ENCODE measurements at regions not wholly inside any gene's neighbourhood (a gene's known extent, or its start where the extent isn't known, plus 50 kb on each side); places are given as distances from the start of the nearest gene placed in this dataset.
A peak's percentile ranks its signal among the peaks of the same experiment; 100 is the strongest.

- no peak for DNase-seq
Observed at GRCh38 chr1:217311766-217312165, 319.1 kb downstream of the GPATCH2 start.

- DNase-seq: no peak
Observed at GRCh38 chr1:217311269-217311668, 319.6 kb downstream of the GPATCH2 start.

GRCh38 chr1:217281332-217281731, 349.6 kb downstream of the GPATCH2 start:
- no peak for DNase-seq

GRCh38 chr1:217275655-217276398, 355.1 kb downstream of the GPATCH2 start:
- DNase-seq: no peak

GRCh38 chr1:217274927-217275654, 355.8 kb downstream of the GPATCH2 start:
- DNase-seq: peak; percentile 7

GRCh38 chr1:217274416-217274815, 356.5 kb downstream of the GPATCH2 start:
- no peak for DNase-seq

- no peak for DNase-seq
Observed at GRCh38 chr1:217273866-217274265, 357.0 kb downstream of the GPATCH2 start.

- no peak for DNase-seq
Observed at GRCh38 chr1:217272385-217272784, 358.5 kb downstream of the GPATCH2 start.

GRCh38 chr1:217270101-217270500, 360.8 kb downstream of the GPATCH2 start:
- no peak for DNase-seq

GRCh38 chr1:217268058-217268457, 362.8 kb downstream of the GPATCH2 start:
- no peak for DNase-seq

- no peak for DNase-seq
Observed at GRCh38 chr1:217261636-217262035, 369.3 kb downstream of the GPATCH2 start.

- no peak for DNase-seq
Observed at GRCh38 chr1:217260676-217261075, 370.2 kb downstream of the GPATCH2 start.

GRCh38 chr1:217253985-217254384, 376.9 kb downstream of the GPATCH2 start:
- DNase-seq: no peak

- DNase-seq: no peak
Observed at GRCh38 chr1:217253351-217253750, 377.5 kb downstream of the GPATCH2 start.

- no peak for DNase-seq
Observed at GRCh38 chr1:217251121-217251520, 379.8 kb downstream of the GPATCH2 start.

GRCh38 chr1:217249857-217250256, 381.0 kb downstream of the GPATCH2 start:
- DNase-seq: no peak

- no peak for DNase-seq
Observed at GRCh38 chr1:217244971-217245370, 385.9 kb downstream of the GPATCH2 start.

- DNase-seq: no peak
Observed at GRCh38 chr1:217240656-217241055, 390.2 kb downstream of the GPATCH2 start.

GRCh38 chr1:217238945-217239344, 391.9 kb downstream of the GPATCH2 start:
- no peak for DNase-seq

- DNase-seq: no peak
Observed at GRCh38 chr1:217230412-217230811, 400.5 kb downstream of the GPATCH2 start.

- DNase-seq: no peak
Observed at GRCh38 chr1:217228689-217229088, 402.2 kb downstream of the GPATCH2 start.

- no peak for DNase-seq
Observed at GRCh38 chr1:217224201-217224600, 406.7 kb downstream of the GPATCH2 start.

GRCh38 chr1:217214551-217214950, 416.3 kb downstream of the GPATCH2 start:
- DNase-seq: no peak

GRCh38 chr1:217211486-217211885, 419.4 kb downstream of the GPATCH2 start:
- no peak for DNase-seq
